ENCODE measurements at regions not wholly inside any gene's neighbourhood (a gene's known extent, or its start where the extent isn't known, plus 50 kb on each side); places are given as distances from the start of the nearest gene placed in this dataset.

DNA sequence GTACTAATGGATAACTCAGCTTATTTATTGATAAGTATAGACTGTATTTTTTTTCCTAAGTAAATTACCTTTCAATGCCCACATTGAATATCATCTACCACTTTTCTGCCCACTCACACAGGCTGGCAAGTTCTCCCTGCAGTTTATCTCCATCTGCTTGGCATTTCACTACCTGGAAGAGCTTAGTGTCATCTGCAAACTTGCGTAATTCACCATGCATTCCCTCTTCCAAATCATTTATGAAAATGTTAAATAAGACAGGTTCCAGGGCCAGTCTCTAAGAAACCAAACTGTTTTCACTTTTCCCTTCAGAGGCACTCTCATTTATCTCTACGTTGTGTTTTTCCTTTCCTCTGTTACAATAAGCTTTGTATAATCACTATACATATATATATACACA is 1076.6 kb downstream of the IGSF11 start:
- DNase-seq (no peak), ATAC-seq (ENCODE audit: insufficient read depth, low read depth) (no peak)
- Histone ChIP-seq H3K27ac (ENCODE audit: low read length) (no peak overlapping the region), H3K4me3 (ENCODE audit: low read depth in 1 of 2, low read length in 2 of 2) (no peak overlapping the region), H3K79me2 (ENCODE audit: insufficient read depth, low read length) (no peaks in the 10 kb centered on the region), H3K4me1 (ENCODE audit: insufficient read depth, low read length) (no peaks in the 10 kb centered on the region), H2AFZ (ENCODE audit: low read depth, low read length) (no peak overlapping the region), H3K4me2 (ENCODE audit: insufficient read depth, low read length) (no peak overlapping the region), H3K9me3 (ENCODE audit: insufficient read depth, low read length, severe bottlenecking) (no peaks in the 10 kb centered on the region), H3K9ac (ENCODE audit: low read depth, low read length) (no peak overlapping the region), H3K27me3 (ENCODE audit: insufficient read depth, low read length, poor library complexity) (no peaks in the 10 kb centered on the region), H4K20me1 (ENCODE audit: insufficient read depth, low read length) (no peaks in the 10 kb centered on the region), H3K36me3 (ENCODE audit: insufficient read depth, low read length) (no peaks in the 10 kb centered on the region)
- TF ChIP-seq, protein P1, sequence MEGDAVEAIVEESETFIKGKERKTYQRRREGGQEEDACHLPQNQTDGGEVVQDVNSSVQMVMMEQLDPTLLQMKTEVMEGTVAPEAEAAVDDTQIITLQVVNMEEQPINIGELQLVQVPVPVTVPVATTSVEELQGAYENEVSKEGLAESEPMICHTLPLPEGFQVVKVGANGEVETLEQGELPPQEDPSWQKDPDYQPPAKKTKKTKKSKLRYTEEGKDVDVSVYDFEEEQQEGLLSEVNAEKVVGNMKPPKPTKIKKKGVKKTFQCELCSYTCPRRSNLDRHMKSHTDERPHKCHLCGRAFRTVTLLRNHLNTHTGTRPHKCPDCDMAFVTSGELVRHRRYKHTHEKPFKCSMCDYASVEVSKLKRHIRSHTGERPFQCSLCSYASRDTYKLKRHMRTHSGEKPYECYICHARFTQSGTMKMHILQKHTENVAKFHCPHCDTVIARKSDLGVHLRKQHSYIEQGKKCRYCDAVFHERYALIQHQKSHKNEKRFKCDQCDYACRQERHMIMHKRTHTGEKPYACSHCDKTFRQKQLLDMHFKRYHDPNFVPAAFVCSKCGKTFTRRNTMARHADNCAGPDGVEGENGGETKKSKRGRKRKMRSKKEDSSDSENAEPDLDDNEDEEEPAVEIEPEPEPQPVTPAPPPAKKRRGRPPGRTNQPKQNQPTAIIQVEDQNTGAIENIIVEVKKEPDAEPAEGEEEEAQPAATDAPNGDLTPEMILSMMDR (IDR thresholded peaks at IDR 0.05; ENCODE audit: borderline replicate concordance, extremely low read depth, low read length, poor library complexity, severe bottlenecking), result no peak
- no peak for TF ChIP-seq EZH2 (IDR thresholded peaks at IDR 0.05; ENCODE audit: borderline replicate concordance, low read depth, low read length, severe bottlenecking)

DNA sequence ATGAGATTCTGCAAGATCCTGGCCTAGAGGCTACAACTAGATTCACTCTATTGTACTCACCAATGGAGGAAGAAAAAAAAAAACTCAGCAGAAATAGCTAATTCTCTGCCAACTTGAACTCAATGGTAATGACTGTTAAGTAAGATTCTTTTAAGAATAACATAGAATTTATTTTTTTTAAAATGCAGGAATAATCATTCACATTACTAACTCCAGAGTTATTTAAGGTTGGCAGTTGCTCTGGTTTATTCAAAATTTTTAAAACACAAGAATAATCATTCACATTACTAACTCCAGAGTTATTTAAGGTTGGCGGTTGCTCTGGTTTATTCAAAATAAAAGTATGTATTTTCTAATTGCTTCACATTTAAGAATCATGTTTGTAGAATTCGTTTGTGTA is 1071.9 kb downstream of the IGSF11 start:
- DNase-seq, result no peak
- Histone ChIP-seq H3K9ac (ENCODE audit: low read depth, low read length) (no peak overlapping the region), H3K27ac (ENCODE audit: low read length) (no peak overlapping the region), H4K20me1 (ENCODE audit: insufficient read depth, low read length) (no peaks in the 10 kb centered on the region), H3K4me3 (ENCODE audit: low read depth in 1 of 2, low read length in 2 of 2) (no peak overlapping the region), H3K9me3 (ENCODE audit: insufficient read depth, low read length, severe bottlenecking) (no peaks in the 10 kb centered on the region), H3K36me3 (ENCODE audit: insufficient read depth, low read length) (no peaks in the 10 kb centered on the region), H2AFZ (ENCODE audit: low read depth, low read length) (no peak overlapping the region), H3K27me3 (ENCODE audit: insufficient read depth, low read length, poor library complexity) (no peaks in the 10 kb centered on the region), H3K4me1 (ENCODE audit: insufficient read depth, low read length) (no peaks in the 10 kb centered on the region), H3K79me2 (ENCODE audit: insufficient read depth, low read length) (no peaks in the 10 kb centered on the region), H3K4me2 (ENCODE audit: insufficient read depth, low read length) (no peak overlapping the region)
- no peak for ATAC-seq (ENCODE audit: insufficient read depth, low read depth)
- TF ChIP-seq EZH2 (IDR thresholded peaks at IDR 0.05; ENCODE audit: borderline replicate concordance, low read depth, low read length, severe bottlenecking), result no peak
- TF ChIP-seq, protein P1 (IDR thresholded peaks at IDR 0.05; ENCODE audit: borderline replicate concordance, extremely low read depth, low read length, poor library complexity, severe bottlenecking), result no peak

DNA sequence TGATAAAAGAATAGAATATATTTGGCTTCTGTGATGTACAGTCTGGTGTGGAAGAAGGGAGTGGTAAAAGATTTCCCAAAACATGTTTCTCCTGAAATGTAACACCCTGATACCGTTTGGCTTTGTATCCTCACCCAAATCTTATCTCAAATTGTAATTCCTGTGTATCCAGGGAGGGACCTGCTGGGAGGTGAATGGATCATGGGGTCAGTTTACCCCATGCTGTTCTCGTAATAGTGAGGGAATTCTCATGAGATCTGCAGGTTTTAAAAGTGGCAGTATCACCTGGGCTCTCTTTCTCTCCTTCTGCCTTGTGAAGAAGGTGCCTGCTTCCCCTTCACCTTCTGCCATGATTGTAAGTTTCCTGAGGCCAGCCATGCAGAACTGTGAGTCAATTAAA is 1070.8 kb downstream of the IGSF11 start:
- Histone ChIP-seq H3K79me2 (ENCODE audit: insufficient read depth, low read length) (no peaks in the 10 kb centered on the region), H3K9ac (ENCODE audit: low read depth, low read length) (no peak overlapping the region)

More for the DNA sequence above, 1070.8 kb downstream of the IGSF11 start:
- ATAC-seq (ENCODE audit: insufficient read depth, low read depth) (no peak), DNase-seq (no peak)
- no peaks in the 10 kb centered on the region for H3K36me3 ChIP-seq (ENCODE audit: insufficient read depth, low read length)
- H3K9me3 ChIP-seq (ENCODE audit: insufficient read depth, low read length, severe bottlenecking), result no peaks in the 10 kb centered on the region
- no peaks in the 10 kb centered on the region for H3K27me3 ChIP-seq (ENCODE audit: insufficient read depth, low read length, poor library complexity)
- no peak overlapping the region for H2AFZ ChIP-seq (ENCODE audit: low read depth, low read length)
- H3K27ac ChIP-seq (ENCODE audit: low read length), result no peak overlapping the region
- no peaks in the 10 kb centered on the region for H4K20me1 ChIP-seq (ENCODE audit: insufficient read depth, low read length)
- H3K4me2 ChIP-seq (ENCODE audit: insufficient read depth, low read length), result no peak overlapping the region
- TF ChIP-seq EZH2 (IDR thresholded peaks at IDR 0.05; ENCODE audit: borderline replicate concordance, low read depth, low read length, severe bottlenecking), result no peak
- TF ChIP-seq, protein P1 (IDR thresholded peaks at IDR 0.05; ENCODE audit: borderline replicate concordance, extremely low read depth, low read length, poor library complexity, severe bottlenecking), result no peak
- no peak overlapping the region for H3K4me3 ChIP-seq (ENCODE audit: low read depth in 1 of 2, low read length in 2 of 2)
- H3K4me1 ChIP-seq (ENCODE audit: insufficient read depth, low read length), result no peaks in the 10 kb centered on the region
